ENCODE measurements at regions not wholly inside any gene's neighbourhood (a gene's known extent, or its start where the extent isn't known, plus 50 kb on each side); places are given as distances from the start of the nearest gene placed in this dataset.

DNA sequence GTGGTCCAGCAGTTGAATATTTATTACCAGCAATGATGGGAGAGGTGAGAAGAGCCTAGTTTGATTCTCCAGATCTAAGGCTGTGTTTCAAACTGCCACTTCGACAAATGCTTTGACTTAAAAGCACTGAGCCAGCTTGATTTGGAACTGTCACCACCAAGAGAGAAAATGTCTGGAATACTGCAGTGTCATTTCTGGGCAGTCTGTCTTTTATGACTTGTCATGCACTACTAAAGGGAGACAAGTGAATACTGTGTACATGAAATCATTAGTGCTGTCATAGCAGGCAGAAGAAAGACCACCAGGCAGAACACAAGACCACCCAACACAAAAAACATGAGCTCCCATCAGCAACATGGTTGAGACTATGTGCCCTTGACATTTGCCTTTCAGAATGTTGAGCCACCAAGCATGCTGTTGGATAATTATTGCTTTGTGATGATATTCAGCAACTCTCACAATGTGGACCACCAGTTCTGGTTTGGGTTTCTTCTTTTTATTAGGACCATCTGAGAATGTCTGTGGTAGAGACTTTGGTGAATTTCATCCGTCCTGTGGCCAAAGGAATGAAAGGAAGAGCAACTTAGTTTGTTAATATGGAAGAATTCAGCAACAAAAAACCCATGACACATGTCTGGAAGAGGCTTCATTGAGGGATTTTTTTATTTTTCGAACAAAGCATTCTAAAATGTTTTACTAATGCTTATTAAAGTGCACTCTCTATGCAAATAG lies 125.8 kb downstream of the NTMT2 start:
- no peak for DNase-seq (ENCODE audit: low read depth)

DNA sequence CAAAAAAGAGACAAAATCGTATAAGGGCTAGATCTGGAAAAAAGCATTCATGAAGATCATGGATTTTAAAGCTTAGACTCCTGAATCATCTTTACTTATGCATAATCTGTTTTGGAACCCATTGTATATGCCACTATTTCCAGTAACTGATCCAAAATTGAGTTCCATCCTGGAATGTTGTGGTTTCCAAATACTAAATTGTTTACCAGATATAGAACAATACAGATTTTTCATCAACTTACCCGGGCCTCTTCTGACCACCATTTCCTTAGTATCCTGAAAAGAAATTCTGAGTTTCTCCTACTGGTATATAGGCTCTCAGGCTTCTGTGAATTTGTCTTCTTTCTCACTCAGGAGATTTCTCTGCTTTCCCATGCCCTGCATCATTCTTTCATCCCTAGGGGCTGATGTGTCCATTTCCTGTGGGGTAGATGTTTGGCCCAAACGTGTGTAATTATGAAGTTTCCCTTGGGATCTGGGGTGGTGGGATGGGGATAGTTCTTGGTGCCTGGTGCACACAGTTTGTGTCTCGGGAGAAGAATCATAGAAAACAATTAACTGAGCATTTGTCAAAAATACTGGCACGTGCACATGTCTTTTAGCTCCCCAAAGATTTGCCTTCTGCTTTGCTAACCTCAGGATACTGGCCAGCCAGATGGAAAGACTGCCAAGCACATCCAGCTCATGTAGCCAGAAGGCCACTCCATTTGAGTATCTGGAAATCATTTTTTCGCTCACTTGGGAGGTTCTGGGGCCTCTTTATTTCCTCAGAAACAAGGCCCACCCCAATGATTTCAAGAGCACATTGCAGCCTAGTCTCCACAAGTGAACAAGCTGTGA lies 127.8 kb downstream of the NTMT2 start:
- DNase-seq (ENCODE audit: low read depth), result no peak

DNA sequence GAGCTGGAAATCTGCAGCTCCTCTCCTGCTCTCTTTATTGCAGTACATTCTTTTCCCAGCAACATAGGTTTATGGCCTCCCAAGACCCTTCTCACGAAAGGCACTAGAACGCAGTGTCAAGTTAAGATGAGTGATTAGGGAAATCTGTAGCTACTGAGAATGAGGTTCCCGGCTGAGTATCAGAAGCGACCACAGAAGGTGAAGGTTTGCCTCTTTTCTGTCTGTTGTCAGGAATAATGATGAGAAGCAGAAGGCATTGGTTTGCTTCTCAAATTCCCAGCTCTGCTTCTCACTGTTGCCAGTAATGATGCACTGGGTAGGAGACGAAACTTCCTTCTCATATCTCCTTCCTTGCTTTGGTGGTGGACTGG lies 128.4 kb downstream of the NTMT2 start:
- DNase-seq (ENCODE audit: low read depth), result no peak

DNA sequence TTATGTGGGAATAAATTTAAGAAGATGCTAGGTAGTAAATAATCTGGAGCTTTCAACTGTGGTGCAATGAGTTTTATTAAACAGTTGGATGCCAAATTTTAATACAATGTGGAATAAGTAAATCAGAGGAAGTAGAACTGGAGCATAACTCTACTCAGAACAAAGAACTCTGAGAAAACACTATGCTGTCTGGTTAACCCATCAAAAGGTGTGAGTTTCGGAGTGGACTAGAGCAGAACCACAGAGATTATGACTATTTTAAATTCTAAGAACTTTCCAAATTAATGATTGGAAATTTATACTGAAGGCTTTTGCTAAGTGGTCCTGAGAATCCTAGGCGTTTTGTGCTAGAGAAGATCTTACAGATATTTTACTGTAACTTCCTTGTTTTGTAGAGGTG lies 132.2 kb downstream of the NTMT2 start:
- DNase-seq (ENCODE audit: low read depth), result no peak

DNA sequence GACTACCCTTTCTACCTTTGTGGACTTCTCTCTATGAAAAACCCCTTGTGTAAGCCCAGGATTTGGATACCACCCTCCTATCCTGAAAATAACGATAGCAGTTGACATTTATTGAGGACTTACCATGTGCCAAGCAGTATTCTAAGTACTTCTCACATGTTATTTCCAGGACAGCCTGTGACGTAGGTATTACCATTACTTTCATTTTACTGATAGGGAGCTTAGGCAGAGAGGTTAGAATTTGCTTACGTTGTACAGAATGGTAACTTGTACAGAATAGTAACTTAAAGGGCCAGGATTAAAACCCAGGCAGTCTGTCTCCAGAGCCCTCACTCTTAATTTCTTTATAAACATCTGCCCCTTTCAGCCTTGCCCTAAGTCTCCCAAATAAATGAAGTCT lies 138.3 kb downstream of the NTMT2 start:
- no peak for DNase-seq (ENCODE audit: low read depth)

DNA sequence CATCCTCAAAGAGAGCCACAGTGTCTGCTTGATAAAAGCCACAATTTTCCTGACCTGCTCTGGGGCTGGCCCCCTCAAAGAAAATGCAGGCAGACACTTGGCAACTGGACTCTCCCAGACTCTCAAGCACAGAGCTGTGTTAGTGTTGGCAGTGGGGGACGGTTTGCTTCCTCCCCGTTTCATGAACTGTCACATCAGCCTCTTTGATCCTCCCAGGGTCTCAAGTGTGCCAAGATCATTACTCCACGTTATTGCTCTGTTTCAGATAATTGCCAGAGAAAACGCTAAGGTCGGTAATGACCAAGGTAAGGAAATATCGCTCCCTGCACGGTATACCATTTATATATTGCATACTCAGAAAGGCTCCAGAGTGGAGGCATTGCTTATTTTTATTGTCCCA lies 138.8 kb downstream of the NTMT2 start:
- DNase-seq (ENCODE audit: low read depth), result no peak

DNA sequence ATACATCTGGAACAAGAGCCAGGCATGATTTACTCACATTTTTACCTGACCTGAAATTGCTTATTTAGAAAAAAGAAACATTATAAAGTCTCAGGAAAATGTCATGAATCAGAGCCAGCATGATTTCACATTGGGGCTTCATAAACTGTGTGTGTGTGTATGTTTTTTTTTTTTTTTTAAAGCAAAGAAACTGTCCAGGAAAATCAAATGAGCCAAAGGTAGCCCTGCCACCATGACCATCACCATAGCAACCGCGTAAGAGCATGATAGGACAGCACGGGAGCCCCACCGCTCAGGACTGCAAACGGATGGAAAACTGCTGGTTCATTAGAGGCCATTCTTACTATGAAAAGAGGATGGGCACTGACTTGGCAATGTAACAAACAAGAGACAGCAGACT lies 139.2 kb downstream of the NTMT2 start:
- DNase-seq (ENCODE audit: low read depth), result no peak

DNA sequence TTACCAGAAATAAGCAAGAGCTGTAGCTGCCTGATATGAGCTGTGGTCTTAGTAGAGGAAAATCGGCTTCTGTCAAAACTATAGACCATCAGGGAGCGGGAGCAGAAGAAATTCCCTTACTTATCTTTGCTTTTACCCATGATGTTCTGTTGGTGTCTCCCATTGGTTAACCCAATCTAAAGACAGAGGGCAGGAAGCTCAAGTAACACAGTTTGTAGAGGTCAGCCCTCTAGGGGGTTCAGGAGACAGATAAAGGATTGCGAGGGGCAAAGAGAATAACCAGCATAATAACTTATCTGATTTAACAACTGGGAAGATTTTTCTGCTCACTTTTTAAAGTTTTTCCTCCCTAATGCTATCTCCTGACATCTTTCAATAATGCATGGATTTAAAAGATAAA lies 142.4 kb downstream of the NTMT2 start:
- DNase-seq (ENCODE audit: low read depth), result no peak

GRCh38 chr1:170290276-170290675 lies 144.5 kb downstream of the NTMT2 start:
- DNase-seq (ENCODE audit: low read depth), result no peak

- no peak for DNase-seq (ENCODE audit: low read depth)
These were observed 145.2 kb downstream of the NTMT2 start for GRCh38 chr1:170290991-170291390.

- no peak for DNase-seq (ENCODE audit: low read depth)
These were observed 145.8 kb downstream of the NTMT2 start for GRCh38 chr1:170291516-170291915.

GRCh38 chr1:170296211-170296610 lies 150.5 kb downstream of the NTMT2 start:
- no peak for DNase-seq (ENCODE audit: low read depth)

GRCh38 chr1:170296642-170297041 lies 150.9 kb downstream of the NTMT2 start:
- DNase-seq (ENCODE audit: low read depth), result peak; percentile 42

- no peak for DNase-seq (ENCODE audit: low read depth)
These were observed 155.8 kb downstream of the NTMT2 start for GRCh38 chr1:170301596-170301995.

GRCh38 chr1:170303034-170303433 lies 157.3 kb downstream of the NTMT2 start:
- DNase-seq (ENCODE audit: low read depth), result no peak

DNA sequence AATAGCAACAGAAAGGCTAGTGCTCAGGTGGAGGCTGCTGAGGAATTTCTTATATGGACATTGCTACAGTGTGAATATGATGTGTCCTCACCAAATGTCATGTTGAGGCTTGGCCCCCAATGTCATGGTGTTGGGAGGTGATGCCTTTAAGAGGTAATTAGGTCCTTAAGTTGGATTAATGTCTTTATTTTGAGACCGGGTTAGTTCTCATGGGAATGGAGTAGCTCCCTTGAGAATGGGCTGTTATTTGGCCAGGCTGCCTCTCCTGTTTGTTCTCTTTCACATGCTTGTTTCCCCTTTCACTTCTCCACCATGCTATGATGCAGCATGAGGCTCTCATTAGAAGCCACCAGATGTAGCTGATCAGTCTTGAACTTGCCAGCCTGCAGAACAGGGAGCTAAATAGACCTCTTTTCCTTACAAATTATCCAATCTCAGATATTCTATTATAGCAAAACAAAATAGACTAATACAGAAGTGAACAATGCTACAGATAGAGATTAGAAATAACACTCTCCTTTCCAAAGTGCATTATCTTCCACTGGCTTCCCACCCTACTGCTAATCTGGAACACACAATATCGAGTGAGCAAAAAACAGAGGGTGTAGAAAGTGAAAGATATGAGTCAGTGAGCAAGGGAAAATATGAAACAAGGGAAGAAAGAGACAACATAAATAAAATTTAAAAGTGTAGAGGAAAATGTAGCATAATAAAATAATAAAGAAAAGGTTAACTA lies 160.2 kb downstream of the NTMT2 start:
- no peak for DNase-seq (ENCODE audit: low read depth)

DNA sequence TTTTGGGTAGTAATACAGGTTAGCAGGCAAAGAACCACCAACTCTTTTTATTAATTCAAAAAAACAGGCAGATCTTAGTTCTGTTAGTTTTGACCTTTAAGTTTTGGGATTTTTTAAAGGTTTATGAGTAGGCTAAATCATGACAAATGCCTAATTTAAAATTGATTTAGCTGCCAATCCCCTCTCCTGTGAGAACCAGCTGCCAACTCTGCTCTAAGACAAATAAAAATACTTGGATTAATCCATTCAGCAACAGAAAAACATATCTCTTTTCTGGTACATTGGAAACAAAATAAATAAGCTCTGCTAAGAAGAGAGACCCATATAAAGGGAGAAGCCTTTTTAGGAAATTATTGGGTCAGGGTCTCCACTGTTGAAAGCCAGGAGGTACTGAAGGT lies 160.8 kb downstream of the NTMT2 start:
- no peak for DNase-seq (ENCODE audit: low read depth)

DNA sequence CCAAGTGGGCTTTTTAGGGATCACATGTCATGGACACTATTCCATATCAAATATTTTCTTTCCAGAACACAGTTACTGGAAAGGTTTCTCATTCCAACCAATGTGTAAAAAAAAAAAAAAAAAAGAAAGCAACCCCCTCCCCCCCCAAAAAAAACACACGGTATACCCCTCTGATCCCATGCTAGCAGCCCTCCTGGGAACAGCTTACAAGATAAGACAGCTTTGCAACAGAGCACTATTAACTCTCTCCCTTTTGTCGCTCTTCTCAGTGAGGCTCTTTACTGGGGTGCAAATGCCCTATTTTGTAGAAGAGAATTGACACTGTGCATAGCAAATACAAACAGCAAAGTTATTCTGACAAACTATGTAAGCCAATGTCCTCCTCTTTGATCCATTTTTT lies 161.2 kb downstream of the NTMT2 start:
- no peak for DNase-seq (ENCODE audit: low read depth)

DNA sequence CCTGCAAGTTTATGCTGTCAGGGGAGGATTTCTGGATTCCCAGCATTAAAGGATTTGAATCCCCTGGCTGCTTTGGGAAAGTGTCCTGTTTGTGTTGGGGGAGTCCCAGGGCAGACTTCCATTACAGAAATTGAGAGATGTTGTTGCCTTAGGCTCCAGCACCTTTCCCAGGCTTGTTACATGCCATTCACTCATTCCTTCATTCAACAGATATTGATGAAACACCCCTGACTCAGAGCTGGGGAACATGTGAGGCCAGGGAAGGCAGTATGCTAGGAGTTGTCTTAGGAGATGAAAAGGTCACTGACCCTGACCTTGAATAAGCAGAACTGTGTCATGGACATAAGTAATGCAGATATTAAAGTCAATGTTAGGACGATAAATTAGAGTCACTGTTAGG lies 161.7 kb downstream of the NTMT2 start:
- DNase-seq (ENCODE audit: low read depth), result peak; percentile 45

DNA sequence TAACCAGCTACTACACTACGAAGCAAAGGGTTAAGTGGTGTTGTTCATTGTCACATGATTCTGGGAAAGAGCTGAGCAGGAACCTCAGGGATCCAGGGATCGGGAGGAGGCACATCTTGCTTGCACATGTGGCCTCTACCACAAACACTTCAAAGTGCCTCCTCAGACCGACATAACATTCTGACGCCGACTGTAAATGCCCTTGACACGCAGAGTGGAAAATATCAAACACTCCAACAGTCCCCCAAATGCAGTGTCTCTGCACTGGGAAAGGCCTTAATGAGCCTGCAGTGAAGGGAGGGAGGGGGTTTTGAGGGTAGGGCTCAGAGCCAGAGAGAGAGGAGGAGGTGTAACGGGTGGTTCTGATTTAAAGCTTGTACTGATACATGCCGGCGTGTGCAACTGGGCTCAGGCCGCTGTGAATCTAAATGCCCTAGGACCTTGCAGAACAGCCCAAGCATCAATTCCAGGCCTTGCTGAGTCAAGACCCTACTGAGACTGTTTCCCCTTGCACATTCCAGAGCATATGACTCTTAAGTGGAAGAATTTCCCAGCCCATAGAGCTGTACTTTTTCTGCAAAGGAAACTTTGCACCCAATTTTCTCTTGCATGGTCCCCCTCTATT lies 163.7 kb downstream of the NTMT2 start:
- peak; percentile 82 for DNase-seq (ENCODE audit: low read depth)

GRCh38 chr1:170310014-170310405 lies 164.3 kb downstream of the NTMT2 start:
- no peak for DNase-seq (ENCODE audit: low read depth)

DNA sequence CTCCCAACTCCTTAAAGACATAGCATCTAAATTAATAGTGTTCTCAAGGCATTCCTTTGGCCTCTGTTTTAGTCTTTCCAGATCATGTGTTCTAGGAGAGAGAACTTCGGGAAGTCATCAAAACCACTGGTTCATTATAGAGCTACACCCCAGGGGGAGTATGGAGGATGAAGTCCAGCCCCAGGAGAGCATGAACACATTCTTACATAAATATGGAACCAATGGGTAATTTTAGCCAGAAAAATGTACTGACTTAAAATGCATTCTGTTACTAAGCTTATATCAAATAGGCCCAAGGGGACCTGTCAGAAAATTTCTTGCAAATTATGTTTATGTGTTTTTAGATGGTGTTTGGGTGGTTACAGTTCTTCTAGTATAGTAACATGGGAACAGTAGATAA lies 165.2 kb downstream of the NTMT2 start:
- no peak for DNase-seq (ENCODE audit: low read depth)

Measured in LHCN-M2 (cell line).